GM23338 (cell line): ENCODE measurements at regions not wholly inside any gene's neighbourhood (a gene's known extent, or its start where the extent isn't known, plus 50 kb on each side); places are given as distances from the start of the nearest gene placed in this dataset.
"Not testable (repeated sequence)": the region's sequence is repeated elsewhere in the genome, so short reads cannot be mapped to it uniquely, and the experiment has no call there.

Experiments used
- ATAC-seq: fragments of 200-7000 bp; cut with Tn5 transposase; 3 replicates; pipeline ENCODE4 v1.9.1; 2020
- DNase-seq: peaks from one replicate; pipeline ENCODE4 v3.0.0-alpha.2; 2015; ENCODE audit warnings: low spot score
- H2AFZ ChIP-seq: fragments of 200-600 bp; sonication (generic); 2 replicates; pipeline ENCODE4 v1.8.0; 2016; ENCODE audit warnings: antibody characterized with exemption, mild to moderate bottlenecking, moderate library complexity
- H3F3A ChIP-seq: fragments of 200-600 bp; sonication (generic); replicated peaks from 2 replicates; pipeline ENCODE4 v1.8.0; 2017; ENCODE audit warnings: antibody characterized with exemption, mixed run types, low read depth
- H3K27ac ChIP-seq: fragments of 200-600 bp; sonication (generic); 2 replicates; pipeline ENCODE4 v1.6.1; 2016; ENCODE audit warnings: low read depth
- H3K27me3 ChIP-seq: fragments of 200-600 bp; sonication (generic); 2 replicates; pipeline ENCODE4 v1.8.0; 2016; ENCODE audit warnings: mild to moderate bottlenecking, mixed run types, moderate library complexity; ENCODE audit not compliant: insufficient read depth
- H3K36me3 ChIP-seq: fragments of 200-600 bp; sonication (generic); 2 replicates; pipeline ENCODE4 v1.8.0; 2016; ENCODE audit warnings: mild to moderate bottlenecking; ENCODE audit not compliant: insufficient read depth
- H3K4me1 ChIP-seq: fragments of 200-600 bp; sonication (generic); 2 replicates; pipeline ENCODE4 v1.8.0; 2016; ENCODE audit warnings: mild to moderate bottlenecking, moderate library complexity; ENCODE audit not compliant: insufficient read depth
- H3K4me2 ChIP-seq: fragments of 200-600 bp; sonication (generic); 2 replicates; pipeline ENCODE4 v1.7.1; 2017; ENCODE audit warnings: mixed run types
- H3K4me3 ChIP-seq: fragments of 200-600 bp; sonication (generic); 2 replicates; pipeline ENCODE4 v1.6.1; 2016; ENCODE audit warnings: mixed run types
- H3K79me2 ChIP-seq: fragments of 200-600 bp; sonication (generic); replicated peaks from 2 replicates; pipeline ENCODE4 v1.8.0; 2017; ENCODE audit warnings: mild to moderate bottlenecking; ENCODE audit not compliant: insufficient read depth
- H3K9me2 ChIP-seq: fragments of 200-600 bp; sonication (generic); 2 replicates; pipeline ENCODE4 v1.8.0; 2017; ENCODE audit not compliant: insufficient read depth
- H4K20me1 ChIP-seq: fragments of 200-600 bp; sonication (generic); replicated peaks from 2 replicates; pipeline ENCODE4 v1.8.0; 2017; ENCODE audit warnings: mild to moderate bottlenecking; ENCODE audit not compliant: insufficient read depth
- H3K27ac Mint-ChIP-seq: 2 replicates; pipeline ENCODE4 v1.8.0; 2020; ENCODE audit warnings: inconsistent platforms, mild to moderate bottlenecking, moderate library complexity, mixed read lengths
- H3K27me3 Mint-ChIP-seq: 3 replicates; pipeline ENCODE4 v1.8.0; 2022; ENCODE audit warnings: low read depth, mild to moderate bottlenecking, moderate library complexity, mixed read lengths, inconsistent platforms; ENCODE audit not compliant: insufficient read depth, poor library complexity
- H3K36me3 Mint-ChIP-seq: 3 replicates; pipeline ENCODE4 v1.8.0; 2021; ENCODE audit warnings: low read depth, mild to moderate bottlenecking, inconsistent platforms, moderate library complexity, mixed read lengths
- H3K4me1 Mint-ChIP-seq: 3 replicates; pipeline ENCODE4 v1.8.0; 2020; ENCODE audit warnings: mild to moderate bottlenecking, inconsistent platforms, mixed read lengths
- H3K4me3 Mint-ChIP-seq: 3 replicates; pipeline ENCODE4 v1.8.0; 2021; ENCODE audit warnings: moderate library complexity, mild to moderate bottlenecking, inconsistent platforms, mixed read lengths
- H3K9me3 Mint-ChIP-seq: 3 replicates; pipeline ENCODE4 v1.8.0; 2020; ENCODE audit warnings: moderate library complexity, mild to moderate bottlenecking, inconsistent platforms, mixed read lengths
- EZH2 ChIP-seq: fragments of 200-600 bp; sonication (generic); IDR thresholded peaks from one replicate; pipeline ENCODE4 v1.8.0; 2017; ENCODE audit warnings: antibody characterized with exemption, mild to moderate bottlenecking, low read depth; ENCODE audit not compliant: unreplicated experiment
- EZH2phosphoT487 ChIP-seq: fragments of 200-600 bp; sonication (generic); IDR thresholded peaks from one replicate; pipeline ENCODE4 v1.8.1; 2018; ENCODE audit warnings: antibody characterized with exemption; ENCODE audit not compliant: unreplicated experiment
- POLR2AphosphoS5 ChIP-seq: IDR thresholded peaks from 2 replicates; pipeline ENCODE4 v1.6.1; 2016; ENCODE audit warnings: antibody characterized with exemption, low read depth
- STAT1 ChIP-seq: IDR thresholded peaks from one replicate; pipeline ENCODE4 v1.6.1; 2016; ENCODE audit warnings: antibody characterized with exemption; ENCODE audit not compliant: unreplicated experiment
- ZNF331 ChIP-seq: fragments of 250-450 bp; sonication (Bioruptor Pico); IDR thresholded peaks from 2 replicates; pipeline ENCODE4 v1.5.0; 2020; ENCODE audit warnings: low read depth, mild to moderate bottlenecking, moderate library complexity
- TF ChIP-seq, protein P1 (sequence below): IDR thresholded peaks from 2 replicates; pipeline ENCODE4 v1.6.1; 2016; ENCODE audit warnings: antibody characterized with exemption
- TF ChIP-seq, protein P2 (sequence below): IDR thresholded peaks from one replicate; pipeline ENCODE4 v1.6.1; 2018; ENCODE audit warnings: antibody characterized with exemption; ENCODE audit not compliant: unreplicated experiment

DNA sequence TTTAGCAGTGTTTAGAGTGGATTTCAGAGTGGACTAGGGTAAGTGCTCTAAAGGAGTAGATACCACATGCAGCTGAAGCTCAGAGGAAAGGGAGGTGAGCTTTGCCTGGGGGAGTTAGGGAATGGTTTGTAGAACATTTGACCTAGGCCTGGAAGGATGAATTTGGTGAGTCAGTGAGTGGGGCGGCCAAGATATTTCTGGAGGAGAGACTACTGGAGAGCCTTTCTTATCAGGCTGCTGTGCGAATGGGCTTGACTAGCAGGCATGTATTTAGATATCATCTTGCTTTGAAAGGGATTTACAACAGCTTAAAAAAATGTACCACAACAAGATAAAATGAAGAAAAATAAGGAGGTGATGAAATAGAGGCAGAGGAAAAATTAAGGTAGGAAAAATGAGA lies 77.8 kb upstream of the ROPN1 start:
- not testable (repeated sequence) for H2AFZ ChIP-seq, H3K4me3 ChIP-seq, H3K27me3 Mint-ChIP-seq, H3K4me2 ChIP-seq, H3K27ac ChIP-seq, H3K36me3 Mint-ChIP-seq, DNase-seq, H3K9me3 Mint-ChIP-seq, H3K27me3 ChIP-seq, H3K4me1 Mint-ChIP-seq, H3K27ac Mint-ChIP-seq, H3K4me3 Mint-ChIP-seq, H3K79me2 ChIP-seq, H3K36me3 ChIP-seq, H3F3A ChIP-seq, H3K9me2 ChIP-seq, H3K4me1 ChIP-seq, ATAC-seq, H4K20me1 ChIP-seq

DNA sequence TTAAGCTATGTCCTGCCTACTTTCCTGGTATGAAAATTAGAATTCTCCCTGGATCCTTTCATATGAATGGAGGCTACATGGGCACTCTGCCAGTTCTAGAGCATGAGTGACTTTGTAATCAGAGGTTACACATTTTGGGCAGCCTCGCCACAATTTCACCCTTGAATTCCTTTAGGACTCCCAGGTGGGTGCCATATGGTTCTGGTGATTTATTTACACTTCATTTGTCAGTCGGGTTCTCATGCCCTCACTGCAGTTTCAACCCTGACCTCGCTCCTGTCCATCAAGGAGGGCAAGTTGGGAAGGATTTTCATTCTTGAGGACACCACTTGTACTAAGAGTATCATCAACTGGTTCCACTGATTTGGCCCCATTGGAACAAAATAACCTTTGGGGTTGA lies 83.2 kb upstream of the ROPN1 start:
- H3K9me2 ChIP-seq, H3K4me3 Mint-ChIP-seq, H3K4me3 ChIP-seq, H3K27ac Mint-ChIP-seq, ATAC-seq, H3K36me3 Mint-ChIP-seq, DNase-seq, H2AFZ ChIP-seq, H3F3A ChIP-seq, H3K27ac ChIP-seq, H3K4me1 ChIP-seq, H4K20me1 ChIP-seq, H3K4me2 ChIP-seq, H3K27me3 Mint-ChIP-seq, H3K27me3 ChIP-seq, H3K9me3 Mint-ChIP-seq, H3K36me3 ChIP-seq, H3K79me2 ChIP-seq: not testable (repeated sequence)
- H3K4me1 Mint-ChIP-seq, result peaks cover 14% of the 10 kb centered on the region

DNA sequence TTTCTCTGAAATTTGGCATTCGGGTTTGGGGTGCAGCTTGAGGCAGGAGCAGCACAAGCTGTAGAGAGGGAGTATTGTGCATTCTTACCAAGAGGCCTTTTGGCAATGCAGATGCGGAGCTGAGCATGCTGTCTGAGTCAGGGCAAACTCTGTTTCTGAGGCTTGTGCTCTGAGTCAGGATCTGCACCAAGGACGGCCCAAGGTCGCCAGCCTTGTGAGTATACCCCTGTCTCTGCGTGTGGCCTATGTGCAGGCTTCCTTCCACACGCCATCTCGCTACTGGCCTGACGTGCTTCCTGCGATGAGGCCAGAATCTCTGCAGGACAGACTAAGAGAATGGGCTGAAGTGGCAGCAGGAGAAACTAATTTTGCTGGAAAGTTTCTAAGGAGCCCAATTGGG lies 83.8 kb upstream of the ROPN1 start:
- TF ChIP-seq POLR2AphosphoS5 (no peak), ZNF331 (CRISPR knock-in tag) (no peak), EZH2phosphoT487 (no peak), EZH2 (no peak), STAT1 (no peak)
- TF ChIP-seq, protein P1, sequence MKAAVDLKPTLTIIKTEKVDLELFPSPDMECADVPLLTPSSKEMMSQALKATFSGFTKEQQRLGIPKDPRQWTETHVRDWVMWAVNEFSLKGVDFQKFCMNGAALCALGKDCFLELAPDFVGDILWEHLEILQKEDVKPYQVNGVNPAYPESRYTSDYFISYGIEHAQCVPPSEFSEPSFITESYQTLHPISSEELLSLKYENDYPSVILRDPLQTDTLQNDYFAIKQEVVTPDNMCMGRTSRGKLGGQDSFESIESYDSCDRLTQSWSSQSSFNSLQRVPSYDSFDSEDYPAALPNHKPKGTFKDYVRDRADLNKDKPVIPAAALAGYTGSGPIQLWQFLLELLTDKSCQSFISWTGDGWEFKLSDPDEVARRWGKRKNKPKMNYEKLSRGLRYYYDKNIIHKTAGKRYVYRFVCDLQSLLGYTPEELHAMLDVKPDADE, result no peak
- TF ChIP-seq, protein P2, sequence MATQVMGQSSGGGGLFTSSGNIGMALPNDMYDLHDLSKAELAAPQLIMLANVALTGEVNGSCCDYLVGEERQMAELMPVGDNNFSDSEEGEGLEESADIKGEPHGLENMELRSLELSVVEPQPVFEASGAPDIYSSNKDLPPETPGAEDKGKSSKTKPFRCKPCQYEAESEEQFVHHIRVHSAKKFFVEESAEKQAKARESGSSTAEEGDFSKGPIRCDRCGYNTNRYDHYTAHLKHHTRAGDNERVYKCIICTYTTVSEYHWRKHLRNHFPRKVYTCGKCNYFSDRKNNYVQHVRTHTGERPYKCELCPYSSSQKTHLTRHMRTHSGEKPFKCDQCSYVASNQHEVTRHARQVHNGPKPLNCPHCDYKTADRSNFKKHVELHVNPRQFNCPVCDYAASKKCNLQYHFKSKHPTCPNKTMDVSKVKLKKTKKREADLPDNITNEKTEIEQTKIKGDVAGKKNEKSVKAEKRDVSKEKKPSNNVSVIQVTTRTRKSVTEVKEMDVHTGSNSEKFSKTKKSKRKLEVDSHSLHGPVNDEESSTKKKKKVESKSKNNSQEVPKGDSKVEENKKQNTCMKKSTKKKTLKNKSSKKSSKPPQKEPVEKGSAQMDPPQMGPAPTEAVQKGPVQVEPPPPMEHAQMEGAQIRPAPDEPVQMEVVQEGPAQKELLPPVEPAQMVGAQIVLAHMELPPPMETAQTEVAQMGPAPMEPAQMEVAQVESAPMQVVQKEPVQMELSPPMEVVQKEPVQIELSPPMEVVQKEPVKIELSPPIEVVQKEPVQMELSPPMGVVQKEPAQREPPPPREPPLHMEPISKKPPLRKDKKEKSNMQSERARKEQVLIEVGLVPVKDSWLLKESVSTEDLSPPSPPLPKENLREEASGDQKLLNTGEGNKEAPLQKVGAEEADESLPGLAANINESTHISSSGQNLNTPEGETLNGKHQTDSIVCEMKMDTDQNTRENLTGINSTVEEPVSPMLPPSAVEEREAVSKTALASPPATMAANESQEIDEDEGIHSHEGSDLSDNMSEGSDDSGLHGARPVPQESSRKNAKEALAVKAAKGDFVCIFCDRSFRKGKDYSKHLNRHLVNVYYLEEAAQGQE, result no peak
- no peaks in the 10 kb centered on the region for H3F3A ChIP-seq
- ATAC-seq (no peak), DNase-seq (no peak)
- H3K36me3 ChIP-seq, result no peaks in the 10 kb centered on the region
- no peaks in the 10 kb centered on the region for H3K27me3 ChIP-seq
- Mint-ChIP-seq H3K27me3 (no peaks in the 10 kb centered on the region), H3K36me3 (no peaks in the 10 kb centered on the region), H3K27ac (no peak overlapping the region), H3K9me3 (no peaks in the 10 kb centered on the region), H3K4me3 (no peak overlapping the region), H3K4me1 (peaks cover 14% of the 10 kb centered on the region)
- no peaks in the 10 kb centered on the region for H3K79me2 ChIP-seq
- peaks cover 2% of the 10 kb centered on the region; the same call in 1 of the 2 replicates for H3K9me2 ChIP-seq
- H3K4me2 ChIP-seq, result no peak overlapping the region
- no peak overlapping the region for H3K27ac ChIP-seq
- no peaks in the 10 kb centered on the region for H3K4me1 ChIP-seq
- H4K20me1 ChIP-seq, result no peaks in the 10 kb centered on the region
- no peak overlapping the region for H2AFZ ChIP-seq
- no peak overlapping the region for H3K4me3 ChIP-seq
